Nucleus accumbens (tissue), 56 donors: ENCODE measurements at regions not wholly inside any gene's neighbourhood (a gene's known extent, or its start where the extent isn't known, plus 50 kb on each side); places are given as distances from the start of the nearest gene placed in this dataset.

Source experiments
- DNase-seq, 56 donors: peaks; one replicate each; lab custom pipeline; 2025; lab: John Stamatoyannopoulos, UW

DNA sequence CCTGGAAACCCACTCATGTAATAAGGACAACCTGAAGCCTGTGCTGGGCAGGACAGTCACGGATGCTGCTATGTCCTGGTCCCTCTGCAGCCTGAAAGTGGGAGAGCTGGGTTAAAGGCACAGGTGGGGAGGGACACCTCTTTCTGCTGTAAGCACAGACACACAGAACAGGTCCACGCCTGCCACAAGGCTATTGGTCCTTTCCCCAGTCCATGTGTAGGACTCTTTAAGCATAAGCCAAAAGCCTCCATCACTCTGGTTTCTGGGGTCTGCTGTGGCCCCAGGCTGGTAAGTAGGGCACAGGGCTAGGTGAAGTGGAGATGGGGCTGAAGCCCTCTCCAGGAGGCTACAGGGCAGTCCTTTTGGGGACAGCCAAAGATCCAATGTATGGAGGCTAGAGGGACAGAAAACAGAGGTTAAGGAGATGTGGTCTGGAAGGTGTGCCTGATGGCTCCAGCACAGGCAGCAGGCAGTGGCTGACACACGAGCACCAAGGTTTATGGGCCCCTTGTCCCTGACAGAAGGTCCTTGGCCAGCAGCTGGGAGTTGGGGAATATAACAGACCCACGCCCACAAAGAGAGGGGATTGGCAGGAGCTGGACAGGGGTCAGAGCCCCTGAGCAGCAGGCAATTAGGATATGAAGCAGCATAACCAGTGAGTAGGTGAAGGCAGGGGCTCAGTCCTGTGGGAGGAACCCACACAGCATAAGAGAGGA lies 203.6 kb upstream of the MVB12B start:
- DNase-seq: no peak

- no peak for DNase-seq
Observed at GRCh38 chr9:126123927-126124326, 202.7 kb upstream of the MVB12B start.

- no peak for DNase-seq
Observed at GRCh38 chr9:126125177-126125576, 201.5 kb upstream of the MVB12B start.

DNA sequence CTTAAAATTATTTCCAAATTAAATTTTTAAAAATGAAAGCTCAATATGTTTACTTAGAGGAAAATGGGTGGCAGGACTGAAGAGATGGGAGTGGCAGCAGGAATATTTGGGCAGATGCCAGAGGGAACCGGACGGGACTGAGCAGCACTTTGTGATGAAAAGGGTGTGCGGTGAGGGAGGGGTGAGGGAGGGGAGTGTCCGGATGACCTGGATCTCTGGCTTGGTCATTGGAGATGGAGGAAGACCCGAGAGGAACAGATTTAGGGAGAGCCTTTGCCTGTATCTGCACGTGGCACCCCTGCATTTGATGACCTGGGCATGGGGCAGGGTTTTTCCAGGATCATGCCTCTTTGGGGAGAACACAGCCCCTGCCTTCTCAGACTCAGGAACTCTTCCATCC lies 201.1 kb upstream of the MVB12B start:
- DNase-seq: no peak

DNA sequence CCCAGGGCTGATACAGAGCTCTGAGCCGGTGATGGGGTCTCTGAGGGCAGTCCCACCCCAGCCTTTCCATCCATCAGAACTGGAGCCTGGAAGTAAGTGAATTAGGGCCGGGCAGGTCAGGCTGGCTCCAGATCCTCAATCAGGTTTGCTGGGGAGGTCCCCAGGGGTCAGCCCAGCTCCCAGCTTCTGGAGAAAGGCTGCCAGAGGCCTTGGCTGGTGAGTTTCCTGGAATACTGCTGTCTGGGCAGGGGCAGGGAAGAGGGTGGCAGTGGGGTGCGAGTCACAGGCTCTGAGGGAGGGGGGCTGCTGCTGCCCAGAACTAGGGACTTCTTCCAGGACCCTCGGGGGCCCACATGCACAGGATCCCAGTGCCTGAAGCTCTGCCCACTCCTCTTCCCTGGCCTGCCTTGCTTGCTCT lies 200.6 kb upstream of the MVB12B start:
- no peak for DNase-seq

GRCh38 chr9:126126807-126127206 lies 199.8 kb upstream of the MVB12B start:
- DNase-seq: no peak

GRCh38 chr9:126127591-126127990 lies 199.0 kb upstream of the MVB12B start:
- no peak for DNase-seq

GRCh38 chr9:126128494-126129142 lies 198.0 kb upstream of the MVB12B start:
- no peak for DNase-seq

DNA sequence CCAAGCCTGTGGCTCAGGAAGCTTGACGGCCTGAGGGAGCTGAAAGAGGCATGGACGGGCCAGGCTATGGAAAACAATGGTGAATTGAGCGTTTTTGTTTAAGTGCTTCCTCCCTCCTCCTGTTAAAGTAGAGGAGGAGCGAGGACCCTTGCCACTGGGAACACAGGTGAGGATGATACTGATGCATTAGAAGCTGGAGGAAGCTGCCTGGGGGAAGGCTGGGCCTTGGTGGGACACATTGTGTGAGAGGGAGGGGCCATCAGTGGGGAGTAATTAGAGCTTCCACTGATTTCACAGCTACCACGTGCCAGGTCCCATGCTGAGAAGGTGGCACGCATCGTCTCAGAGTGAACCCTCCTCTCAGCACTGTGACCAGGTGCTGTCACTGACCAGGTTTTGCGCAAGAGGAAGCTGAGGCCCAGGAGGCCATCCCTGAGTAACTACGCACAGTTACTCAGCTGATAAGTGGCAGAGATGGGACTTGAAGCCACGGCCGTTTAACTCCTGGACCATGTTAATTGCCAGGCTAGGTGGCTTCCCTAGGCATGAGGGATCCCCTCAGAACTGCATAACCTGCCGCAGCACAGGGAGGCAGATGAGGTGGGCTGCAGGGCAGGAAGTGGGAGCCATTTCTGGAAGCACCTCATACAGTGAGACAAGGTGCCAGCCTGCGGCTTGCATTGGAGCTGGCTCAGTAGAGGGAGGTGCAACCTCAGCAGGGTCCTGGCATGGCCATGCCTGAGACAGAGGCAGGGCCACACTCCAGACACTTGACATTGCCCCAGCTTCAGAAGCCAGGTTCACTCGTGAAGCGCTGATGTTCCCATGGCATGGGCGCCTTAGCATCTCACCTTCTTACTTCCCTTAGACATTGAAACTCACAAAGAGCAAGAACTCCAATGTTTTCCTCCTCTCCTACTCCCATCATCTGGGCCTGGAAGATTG lies 195.3 kb upstream of the MVB12B start:
- DNase-seq: no peak

GRCh38 chr9:126132746-126133145 lies 193.9 kb upstream of the MVB12B start:
- no peak for DNase-seq

DNA sequence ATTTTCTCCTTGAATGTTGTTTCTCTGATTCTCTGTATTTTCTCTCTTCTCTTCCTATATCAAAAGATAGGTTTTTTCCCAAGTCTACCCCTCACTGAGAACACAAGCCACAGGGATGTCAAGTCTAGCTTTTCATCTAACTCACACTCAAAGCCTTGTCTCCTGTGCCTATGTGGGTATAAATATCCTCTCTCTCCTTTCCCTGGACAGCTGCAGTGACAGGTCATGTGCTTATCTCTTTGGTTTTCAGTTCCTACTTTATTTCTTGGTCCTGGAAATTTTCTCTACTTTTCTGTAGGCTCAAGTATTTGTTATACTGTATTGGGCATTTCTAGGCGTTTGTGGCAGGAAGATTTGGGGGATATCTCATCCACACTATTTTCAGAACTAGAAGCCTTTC lies 182.4 kb upstream of the MVB12B start:
- no peak for DNase-seq

DNA sequence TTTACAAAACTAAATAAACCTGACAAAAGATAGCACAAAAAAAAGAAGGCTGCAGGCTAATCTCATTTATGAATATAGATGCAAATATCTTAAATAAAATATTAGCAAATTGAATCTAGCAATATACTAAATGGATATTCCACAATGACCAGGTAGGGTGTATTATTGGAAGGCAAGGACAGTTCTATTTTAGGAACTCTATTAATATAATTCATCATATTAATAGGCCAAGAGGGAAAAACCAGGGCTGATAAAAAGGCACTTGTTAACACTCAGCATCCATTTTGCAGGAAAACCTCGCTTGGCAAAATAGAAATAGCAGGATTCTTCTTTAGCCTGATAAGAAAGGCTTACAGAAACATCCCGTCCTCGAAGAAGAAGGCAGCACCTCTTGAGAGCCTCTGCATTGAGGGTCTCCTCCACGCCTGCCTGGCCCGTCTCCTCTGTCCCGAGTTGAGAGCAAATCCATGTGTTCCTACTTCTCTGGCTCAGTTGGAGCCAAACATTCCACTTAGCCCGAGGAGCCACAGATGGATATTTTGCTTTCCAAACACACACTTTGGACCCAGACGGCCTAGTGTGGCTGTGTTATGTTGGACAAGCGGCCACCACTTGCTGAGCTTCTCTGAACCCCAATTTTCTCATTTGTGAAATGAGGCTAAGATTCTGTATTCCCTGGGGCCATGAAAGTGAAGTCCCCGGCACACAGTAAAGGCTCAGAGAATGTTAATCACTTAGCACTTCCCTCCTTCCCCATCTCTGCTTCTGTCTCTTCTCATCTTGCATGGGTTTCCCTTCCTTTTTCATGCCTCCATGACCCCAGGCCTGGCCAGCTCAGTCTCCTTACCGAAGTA lies 181.8 kb upstream of the MVB12B start:
- DNase-seq: no peak

DNA sequence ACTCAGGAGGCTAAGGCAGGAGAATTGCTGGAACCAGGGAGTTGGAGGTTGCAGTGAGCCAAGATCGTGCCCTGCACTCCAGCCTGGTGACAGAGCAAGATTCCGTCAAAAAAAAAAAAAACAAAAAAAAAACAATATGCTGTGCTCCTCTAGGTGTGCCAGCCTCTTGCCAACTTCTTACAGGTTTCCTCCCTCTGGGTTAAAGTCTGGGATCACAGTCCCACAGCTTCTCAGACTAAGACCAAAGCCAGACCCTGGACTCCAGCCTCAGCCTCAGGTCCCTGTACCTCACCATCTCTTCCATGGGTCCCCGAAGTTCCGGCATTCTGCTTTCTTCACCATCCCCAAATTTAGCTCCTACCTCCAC lies 180.8 kb upstream of the MVB12B start:
- no peak for DNase-seq

- no peak for DNase-seq
Observed at GRCh38 chr9:126146254-126147145, 180.1 kb upstream of the MVB12B start.

DNA sequence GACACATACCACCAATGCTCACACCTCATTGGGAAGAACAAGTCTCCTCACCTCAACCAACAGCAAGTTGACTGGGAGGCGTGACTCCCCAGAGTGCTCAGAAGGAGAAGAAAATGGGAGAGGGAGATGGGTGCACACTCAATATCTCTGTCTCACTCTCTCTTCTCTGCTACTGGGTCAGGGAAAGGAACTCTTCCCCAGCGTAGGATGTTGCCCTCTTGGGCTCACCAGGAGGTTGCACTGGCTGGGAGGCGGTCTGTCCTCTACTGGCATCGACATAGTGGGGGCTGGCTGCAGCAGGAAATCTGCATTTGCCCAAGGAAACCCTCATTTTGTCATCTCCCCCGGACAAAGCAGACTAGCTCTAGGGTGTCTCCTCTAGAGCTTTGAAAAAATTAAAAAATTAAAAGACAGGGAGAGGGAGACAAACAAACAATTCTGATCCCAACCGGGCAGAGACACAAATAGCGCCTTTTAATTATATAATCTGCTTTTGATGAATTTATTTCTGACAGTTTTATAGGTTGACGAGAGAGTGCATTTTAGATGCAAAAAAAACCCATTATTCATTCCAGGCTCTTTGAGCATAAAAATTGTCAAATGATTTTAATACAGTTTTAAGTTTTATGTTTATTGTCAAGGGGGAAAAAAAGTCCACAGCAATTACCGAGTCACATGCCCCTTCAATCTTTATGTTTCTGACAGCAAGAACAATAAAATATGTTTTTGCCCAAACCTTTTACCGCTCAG lies 179.3 kb upstream of the MVB12B start:
- DNase-seq: no peak

DNA sequence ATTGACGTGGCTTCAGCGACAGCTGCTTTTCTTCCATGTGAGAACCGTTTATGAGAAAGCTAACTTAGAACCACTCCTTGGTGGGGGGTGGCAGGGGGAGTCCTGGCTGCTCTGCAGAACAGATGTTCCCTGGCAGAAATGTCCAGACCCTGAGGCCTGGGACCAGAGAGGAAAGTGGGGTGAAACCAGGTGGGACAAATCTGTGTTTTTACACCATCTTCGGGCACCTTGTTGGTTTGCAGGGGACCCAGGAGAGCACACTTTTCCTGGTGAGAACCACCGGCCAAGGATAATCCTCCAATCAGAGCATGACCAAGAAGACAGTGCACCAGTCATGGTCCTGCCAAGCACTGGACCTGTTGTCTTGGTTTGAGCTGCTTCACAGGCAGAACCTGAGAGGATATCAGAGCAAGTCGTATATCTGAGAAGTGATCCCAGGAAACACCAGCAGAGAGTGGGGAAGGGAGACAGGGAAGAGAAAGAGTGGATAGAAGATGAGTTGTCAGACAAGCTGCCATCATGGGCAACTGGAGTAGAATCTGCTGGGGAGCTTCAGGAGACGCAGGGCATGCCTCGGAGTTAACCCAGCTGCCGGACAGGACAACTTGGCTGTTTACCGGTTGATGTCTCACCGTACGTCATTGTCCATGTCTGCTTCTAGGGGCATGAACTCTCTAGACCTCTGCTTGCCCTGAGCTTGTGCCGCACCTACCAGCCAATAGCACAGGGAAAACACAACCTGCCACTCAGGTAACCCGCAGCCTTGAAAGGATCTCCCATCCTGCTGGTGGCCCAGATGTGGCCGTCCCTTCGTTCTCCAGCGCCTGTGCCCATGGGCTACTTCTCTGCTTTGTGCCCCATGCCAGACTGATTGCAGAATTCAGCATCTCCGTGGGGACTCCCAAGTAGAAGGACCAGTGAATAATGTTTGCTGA lies 178.4 kb upstream of the MVB12B start:
- no peak for DNase-seq

DNA sequence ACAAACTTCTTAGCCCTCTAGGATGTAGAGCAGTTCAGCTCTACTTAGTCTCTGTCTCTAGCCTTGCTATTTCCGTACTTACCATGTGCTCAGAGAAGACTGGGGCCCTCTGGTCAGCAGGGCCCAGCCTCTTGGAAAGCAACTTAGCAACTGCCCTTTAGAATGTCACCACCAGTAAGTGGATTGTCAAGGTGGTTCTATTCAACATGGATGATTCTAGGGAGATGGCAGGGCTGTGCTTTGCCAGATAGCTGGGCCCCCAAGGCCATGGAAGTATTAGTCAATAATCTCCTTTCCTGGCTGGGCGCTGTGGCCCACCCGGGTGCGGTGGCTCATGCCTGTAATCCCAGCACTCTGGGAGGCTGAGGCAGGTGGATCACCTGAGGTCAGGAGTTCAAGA lies 177.6 kb upstream of the MVB12B start:
- DNase-seq: no peak

GRCh38 chr9:126149661-126150060 lies 177.0 kb upstream of the MVB12B start:
- DNase-seq: no peak
